Fibroblast of pulmonary artery (primary cell): ENCODE measurements at regions not wholly inside any gene's neighbourhood (a gene's known extent, or its start where the extent isn't known, plus 50 kb on each side); places are given as distances from the start of the nearest gene placed in this dataset.
A peak's percentile ranks its signal among the peaks of the same experiment; 100 is the strongest.

Experiments
- DNase-seq: peaks from one replicate; pipeline ENCODE4 v3.0.0-alpha.2; 2010; ENCODE audit warnings: low read depth
- H3K4me3 ChIP-seq: replicated peaks from 2 replicates; pipeline ENCODE4 v1.5.1; 2011; ENCODE audit warnings: low read depth, mild to moderate bottlenecking, control low read depth, low read length, moderate library complexity
- CTCF ChIP-seq: IDR thresholded peaks from 2 replicates; pipeline ENCODE4 v1.5.1; 2011; ENCODE audit warnings: mild to moderate bottlenecking, control low read depth, low read length, inconsistent platforms; ENCODE audit errors: missing control alignments

GRCh38 chr18:41761333-41762018, 193.6 kb upstream of the PIK3C3 start:
- DNase-seq = peak; percentile 90
- no peak for TF ChIP-seq CTCF
- no peak overlapping the region for H3K4me3 ChIP-seq

- DNase-seq = no peak
- TF ChIP-seq CTCF = no peak
- no peak overlapping the region for H3K4me3 ChIP-seq
Measured at GRCh38 chr18:41758534-41758933, 196.5 kb upstream of the PIK3C3 start.

- no peak for DNase-seq
Measured at GRCh38 chr18:41756141-41756540, 198.9 kb upstream of the PIK3C3 start.

GRCh38 chr18:41754332-41754731, 200.7 kb upstream of the PIK3C3 start:
- DNase-seq = no peak
- H3K4me3 ChIP-seq = no peak overlapping the region
- TF ChIP-seq CTCF = no peak

More at GRCh38 chr18:41756141-41756540, 198.9 kb upstream of the PIK3C3 start:
- H3K4me3 ChIP-seq = no peak overlapping the region
- no peak for TF ChIP-seq CTCF

GRCh38 chr18:41753826-41754225, 201.2 kb upstream of the PIK3C3 start:
- DNase-seq = no peak
- no peak for TF ChIP-seq CTCF
- no peak overlapping the region for H3K4me3 ChIP-seq

- no peak overlapping the region for H3K4me3 ChIP-seq
- TF ChIP-seq CTCF = no peak
- no peak for DNase-seq
Measured at GRCh38 chr18:41752826-41753225, 202.2 kb upstream of the PIK3C3 start.

- no peak overlapping the region for H3K4me3 ChIP-seq
- no peak for TF ChIP-seq CTCF
- no peak for DNase-seq
Measured at GRCh38 chr18:41751652-41752051, 203.4 kb upstream of the PIK3C3 start.
